Karpas-422 (cell line): ENCODE measurements at regions not wholly inside any gene's neighbourhood (a gene's known extent, or its start where the extent isn't known, plus 50 kb on each side); places are given as distances from the start of the nearest gene placed in this dataset.

Experiments used
- DNase-seq: peaks from one replicate; pipeline ENCODE4 v3.0.0-alpha.2; 2015
- H2AFZ ChIP-seq: fragments of 200-600 bp; sonication (generic); 2 replicates; pipeline ENCODE4 v1.6.1; 2014; ENCODE audit warnings: antibody characterized with exemption, low read length, mixed read lengths
- H3K27ac ChIP-seq: fragments of 200-600 bp; sonication (generic); 2 replicates; pipeline ENCODE4 v1.5.1; 2014; ENCODE audit warnings: mild to moderate bottlenecking, low read length, moderate library complexity
- H3K27me3 ChIP-seq: fragments of 200-600 bp; sonication (generic); 2 replicates; pipeline ENCODE4 v1.6.1; 2014; ENCODE audit warnings: low read length, mixed read lengths
- H3K36me3 ChIP-seq: fragments of 200-600 bp; sonication (generic); 2 replicates; pipeline ENCODE4 v1.6.1; 2014; ENCODE audit warnings: low read length, mixed read lengths; ENCODE audit not compliant: insufficient read depth
- H3K4me1 ChIP-seq: fragments of 200-600 bp; sonication (generic); 2 replicates; pipeline ENCODE4 v1.6.1; 2014; ENCODE audit warnings: mild to moderate bottlenecking, low read length, mixed read lengths
- H3K4me2 ChIP-seq: fragments of 200-600 bp; sonication (generic); 2 replicates; pipeline ENCODE4 v1.6.1; 2014; ENCODE audit warnings: low read length, low read depth, mild to moderate bottlenecking; ENCODE audit not compliant: poor library complexity, severe bottlenecking
- H3K4me3 ChIP-seq: fragments of 200-600 bp; sonication (generic); 2 replicates; pipeline ENCODE4 v1.5.1; 2014; ENCODE audit warnings: mild to moderate bottlenecking, antibody characterized with exemption, low read length, mixed read lengths
- H3K79me2 ChIP-seq: fragments of 200-600 bp; sonication (generic); 2 replicates; pipeline ENCODE4 v1.6.1; 2014; ENCODE audit warnings: mild to moderate bottlenecking, low read length, mixed read lengths
- H3K9ac ChIP-seq: fragments of 200-600 bp; sonication (generic); 2 replicates; pipeline ENCODE4 v1.6.0; 2014; ENCODE audit warnings: low read length
- H3K9me2 ChIP-seq: fragments of 200-600 bp; sonication (generic), shearing (Covaris generic); replicated peaks from 2 replicates; pipeline ENCODE4 v1.6.0; 2014; ENCODE audit warnings: mild to moderate bottlenecking, low read length, moderate library complexity; ENCODE audit not compliant: insufficient read depth
- H3K9me3 ChIP-seq: fragments of 300-700, 200-600 bp; sonication (generic); 2 replicates; pipeline ENCODE4 v1.6.1; 2014; ENCODE audit warnings: low read length, mixed read lengths
- H4K20me1 ChIP-seq: fragments of 200-600 bp; sonication (generic); 2 replicates; pipeline ENCODE4 v1.6.1; 2014; ENCODE audit warnings: mild to moderate bottlenecking, antibody characterized with exemption, low read length, low read depth; ENCODE audit not compliant: insufficient read depth

GRCh38 chr1:221089273-221089672 is 210.0 kb downstream of the HLX start:
- Histone ChIP-seq H2AFZ (no peak overlapping the region), H3K4me1 (no peaks in the 10 kb centered on the region), H3K27ac (no peak overlapping the region), H3K36me3 (no peaks in the 10 kb centered on the region), H3K27me3 (no peaks in the 10 kb centered on the region), H3K4me2 (no peak overlapping the region), H3K79me2 (no peaks in the 10 kb centered on the region), H3K9ac (no peak overlapping the region), H3K4me3 (no peak overlapping the region), H3K9me2 (no peaks in the 10 kb centered on the region), H4K20me1 (no peaks in the 10 kb centered on the region), H3K9me3 (no peaks in the 10 kb centered on the region)
- no peak for DNase-seq

GRCh38 chr1:221089803-221090202 is 210.6 kb downstream of the HLX start:
- H3K79me2 ChIP-seq = no peaks in the 10 kb centered on the region
- no peak overlapping the region for H3K4me3 ChIP-seq
- no peak overlapping the region for H3K9ac ChIP-seq
- no peak overlapping the region for H2AFZ ChIP-seq
- no peaks in the 10 kb centered on the region for H3K9me2 ChIP-seq
- no peaks in the 10 kb centered on the region for H3K9me3 ChIP-seq
- H3K4me1 ChIP-seq = no peaks in the 10 kb centered on the region
- no peak overlapping the region for H3K4me2 ChIP-seq
- no peaks in the 10 kb centered on the region for H4K20me1 ChIP-seq
- H3K36me3 ChIP-seq = no peaks in the 10 kb centered on the region
- DNase-seq = no peak
- no peaks in the 10 kb centered on the region for H3K27me3 ChIP-seq
- no peak overlapping the region for H3K27ac ChIP-seq

- H3K4me1 ChIP-seq = no peaks in the 10 kb centered on the region
- no peak overlapping the region for H3K4me3 ChIP-seq
- no peaks in the 10 kb centered on the region for H3K9me2 ChIP-seq
- H3K9me3 ChIP-seq = no peaks in the 10 kb centered on the region
- no peak overlapping the region for H2AFZ ChIP-seq
- H3K79me2 ChIP-seq = no peaks in the 10 kb centered on the region
- H3K27me3 ChIP-seq = no peaks in the 10 kb centered on the region
- no peaks in the 10 kb centered on the region for H4K20me1 ChIP-seq
- H3K27ac ChIP-seq = no peak overlapping the region
- no peaks in the 10 kb centered on the region for H3K36me3 ChIP-seq
- peak; percentile 31 for DNase-seq
- no peak overlapping the region for H3K9ac ChIP-seq
- no peak overlapping the region for H3K4me2 ChIP-seq
Observed at GRCh38 chr1:221093903-221094791, 214.9 kb downstream of the HLX start.

- Histone ChIP-seq H3K79me2 (no peaks in the 10 kb centered on the region), H3K36me3 (no peaks in the 10 kb centered on the region), H3K9me3 (no peaks in the 10 kb centered on the region), H3K4me2 (no peak overlapping the region), H3K4me3 (no peak overlapping the region), H2AFZ (no peak overlapping the region), H3K27me3 (no peaks in the 10 kb centered on the region), H3K9ac (no peak overlapping the region), H4K20me1 (no peaks in the 10 kb centered on the region), H3K9me2 (no peaks in the 10 kb centered on the region), H3K27ac (no peak overlapping the region), H3K4me1 (no peaks in the 10 kb centered on the region)
- peak; percentile 25 for DNase-seq
Observed at GRCh38 chr1:221097479-221098281, 218.4 kb downstream of the HLX start.

- no peaks in the 10 kb centered on the region for H3K79me2 ChIP-seq
- H3K36me3 ChIP-seq = no peaks in the 10 kb centered on the region
- no peaks in the 10 kb centered on the region for H3K9me3 ChIP-seq
- H3K4me1 ChIP-seq = no peaks in the 10 kb centered on the region
- H3K9me2 ChIP-seq = no peaks in the 10 kb centered on the region
- H3K9ac ChIP-seq = no peak overlapping the region
- no peak overlapping the region for H2AFZ ChIP-seq
- H4K20me1 ChIP-seq = no peaks in the 10 kb centered on the region
- H3K27me3 ChIP-seq = no peaks in the 10 kb centered on the region
- no peak overlapping the region for H3K4me2 ChIP-seq
- H3K27ac ChIP-seq = no peak overlapping the region
- DNase-seq = peak; percentile 50
- no peak overlapping the region for H3K4me3 ChIP-seq
Observed at GRCh38 chr1:221098471-221099405, 219.5 kb downstream of the HLX start.

GRCh38 chr1:221099747-221100595 is 220.7 kb downstream of the HLX start:
- H3K4me2 ChIP-seq = no peak overlapping the region

GRCh38 chr1:221100611-221101010 is 221.4 kb downstream of the HLX start:
- Histone ChIP-seq H3K36me3 (no peaks in the 10 kb centered on the region), H3K9me3 (no peaks in the 10 kb centered on the region), H3K27me3 (no peaks in the 10 kb centered on the region), H3K4me1 (no peaks in the 10 kb centered on the region), H3K9me2 (no peaks in the 10 kb centered on the region), H3K4me2 (no peak overlapping the region), H3K9ac (no peak overlapping the region), H2AFZ (no peak overlapping the region), H4K20me1 (no peaks in the 10 kb centered on the region), H3K4me3 (no peak overlapping the region), H3K79me2 (no peaks in the 10 kb centered on the region), H3K27ac (no peak overlapping the region)
- DNase-seq = no peak

More at GRCh38 chr1:221099747-221100595, 220.7 kb downstream of the HLX start:
- Histone ChIP-seq H3K27me3 (no peaks in the 10 kb centered on the region), H3K9me2 (no peaks in the 10 kb centered on the region), H3K79me2 (no peaks in the 10 kb centered on the region), H2AFZ (no peak overlapping the region), H3K4me3 (no peak overlapping the region), H3K27ac (no peak overlapping the region), H3K9ac (no peak overlapping the region), H4K20me1 (no peaks in the 10 kb centered on the region), H3K4me1 (no peaks in the 10 kb centered on the region), H3K9me3 (no peaks in the 10 kb centered on the region), H3K36me3 (no peaks in the 10 kb centered on the region)
- no peak for DNase-seq
